Myocyte (in vitro differentiated cells): ENCODE measurements at regions not wholly inside any gene's neighbourhood (a gene's known extent, or its start where the extent isn't known, plus 50 kb on each side); places are given as distances from the start of the nearest gene placed in this dataset.
A peak's percentile ranks its signal among the peaks of the same experiment; 100 is the strongest.
"Not testable (repeated sequence)": the region's sequence is repeated elsewhere in the genome, so short reads cannot be mapped to it uniquely, and the experiment has no call there.

Experiments used
- DNase-seq: peaks from one replicate; pipeline ENCODE4 v3.0.0-alpha.2; 2012; ENCODE audit warnings: low read depth

GRCh38 chr3:75312469-75312868, 351.7 kb upstream of the FRG2C start:
- DNase-seq = not testable (repeated sequence)

GRCh38 chr3:75319776-75320175, 344.4 kb upstream of the FRG2C start:
- not testable (repeated sequence) for DNase-seq

- DNase-seq = no peak
Measured at GRCh38 chr3:75320369-75320768, 343.8 kb upstream of the FRG2C start.

- DNase-seq = no peak
Measured at GRCh38 chr3:75321060-75321459, 343.1 kb upstream of the FRG2C start.

GRCh38 chr3:75323936-75324335, 340.2 kb upstream of the FRG2C start:
- not testable (repeated sequence) for DNase-seq

- no peak for DNase-seq
Measured at GRCh38 chr3:75325716-75326115, 338.4 kb upstream of the FRG2C start.

GRCh38 chr3:75327453-75327852, 336.7 kb upstream of the FRG2C start:
- DNase-seq = no peak

- DNase-seq = no peak
Measured at GRCh38 chr3:75329476-75330097, 334.5 kb upstream of the FRG2C start.

GRCh38 chr3:75330446-75330845, 333.7 kb upstream of the FRG2C start:
- DNase-seq = not testable (repeated sequence)

- not testable (repeated sequence) for DNase-seq
Measured at GRCh38 chr3:75332090-75332489, 332.0 kb upstream of the FRG2C start.

GRCh38 chr3:75332794-75333193, 331.3 kb upstream of the FRG2C start:
- no peak for DNase-seq

GRCh38 chr3:75334299-75334698, 329.8 kb upstream of the FRG2C start:
- DNase-seq = peak; percentile 2

GRCh38 chr3:75337226-75337900, 326.8 kb upstream of the FRG2C start:
- DNase-seq = no peak

- DNase-seq = no peak
Measured at GRCh38 chr3:75338342-75338741, 325.8 kb upstream of the FRG2C start.

- DNase-seq = no peak
Measured at GRCh38 chr3:75341324-75342067, 322.6 kb upstream of the FRG2C start.

GRCh38 chr3:75342425-75342824, 321.7 kb upstream of the FRG2C start:
- no peak for DNase-seq

- not testable (repeated sequence) for DNase-seq
Measured at GRCh38 chr3:75350536-75350935, 313.6 kb upstream of the FRG2C start.

- DNase-seq = not testable (repeated sequence)
Measured at GRCh38 chr3:75362086-75362784, 301.9 kb upstream of the FRG2C start.

- peak; percentile 2 for DNase-seq
Measured at GRCh38 chr3:75372964-75373363, 291.2 kb upstream of the FRG2C start.

GRCh38 chr3:75379840-75380239, 284.3 kb upstream of the FRG2C start:
- not testable (repeated sequence) for DNase-seq

- DNase-seq = no peak
Measured at GRCh38 chr3:75380276-75380771, 283.8 kb upstream of the FRG2C start.
